ENCODE measurements at regions not wholly inside any gene's neighbourhood (a gene's known extent, or its start where the extent isn't known, plus 50 kb on each side); places are given as distances from the start of the nearest gene placed in this dataset.
"Not testable (repeated sequence)": the region's sequence is repeated elsewhere in the genome, so short reads cannot be mapped to it uniquely, and the experiment has no call there.

- BruUV-seq (replicated peaks); H4K8ac ChIP-seq (ENCODE audit: low read depth in 2 of 2, low read length in 2 of 2); H2AFZ ChIP-seq (replicated peaks; ENCODE audit: low read length, poor library complexity); H2BK15ac ChIP-seq (ENCODE audit: low read depth, low read length); POLR2A ChIA-PET (ENCODE audit: unreplicated experiment); CTCF ChIA-PET; H2AK5ac ChIP-seq (ENCODE audit: low read depth, low read length); H3K79me1 ChIP-seq (ENCODE audit: low read depth in 1 of 2, low read length in 2 of 2); H3K14ac ChIP-seq (replicated peaks; ENCODE audit: low read depth, low read length); H3K4me3 ChIP-seq (ENCODE audit: insufficient read depth, low read depth, low read length); H2AK9ac ChIP-seq (replicated peaks; ENCODE audit: low read depth, low read length, poor library complexity); H3K23ac ChIP-seq (ENCODE audit: low read depth, low read length); H3K4me2 ChIP-seq (ENCODE audit: low read depth, low read length); H2BK120ac ChIP-seq (ENCODE audit: low read depth, low read length); dilution Hi-C loops (cut with HindIII; ENCODE audit: low sequenced_read_pairs, unreplicated experiment); intact Hi-C loops (cut with micrococcal nuclease); H3K9me3 ChIP-seq (ENCODE audit: control insufficient read depth, insufficient read depth, low read length); ATAC-seq (ENCODE audit: low read depth); H3K9me1 ChIP-seq (ENCODE audit: insufficient read depth, low read length); H2BK20ac ChIP-seq (ENCODE audit: low read depth, low read length); DNase-seq; H4K91ac ChIP-seq (ENCODE audit: insufficient read depth, low read depth, low read length); H3K9ac ChIP-seq (ENCODE audit: low read depth, low read length); H3K56ac ChIP-seq (ENCODE audit: extremely low read depth, insufficient read depth, low read length); H3K27me3 ChIP-seq (ENCODE audit: control insufficient read depth, insufficient read depth, low read length); H3K4ac ChIP-seq (ENCODE audit: low read depth, low read length): not testable (repeated sequence)
- H3K27ac ChIP-seq (ENCODE audit: insufficient read depth, low read length) = peak overlapping the region; percentile 79; the same call in 1 of the 2 replicates
- H3K36me3 ChIP-seq (ENCODE audit: control insufficient read depth, insufficient read depth, low read length) = peaks cover 12% of the 10 kb centered on the region
- H2BK5ac ChIP-seq (ENCODE audit: low read depth, low read length, poor library complexity, severe bottlenecking) = peak overlapping the region; percentile 45
- peak overlapping the region; percentile 29; the same call in 1 of the 2 replicates for H3K18ac ChIP-seq (ENCODE audit: low read depth, low read length)
- H4K5ac ChIP-seq (ENCODE audit: low read depth, low read length) = peak overlapping the region; percentile 74; the same call in 1 of the 2 replicates
- WGBS, 2 experiments (ENCODE audit: extremely low coverage in 2 of 2, insufficient read length in 1 of 2) = 10% methylated on average over 2 of the region's 11 CpGs; no CpG with 5 or more reads in 1 of the 2 experiments
- in situ Hi-C loops (cut with MboI; ENCODE audit: low sequenced_read_pairs) = loop anchor here (25.0 kb wide), 1 partner anchor 181 kb away; no protein-coding TSS in a partner anchor
- peaks cover 21% of the 10 kb centered on the region for H3K4me1 ChIP-seq (ENCODE audit: control insufficient read depth, insufficient read depth, low read length)
- peaks cover 61% of the 10 kb centered on the region for H4K20me1 ChIP-seq (ENCODE audit: insufficient read depth, low read length)
Observed at GRCh38 chr2:111481219-111481618, 360.5 kb downstream of the BCL2L11 start.

GRCh38 chr2:111482987-111483679 lies 362.4 kb downstream of the BCL2L11 start:
- H3K79me1 ChIP-seq (ENCODE audit: low read depth in 1 of 2, low read length in 2 of 2); BruUV-seq (replicated peaks); H3K14ac ChIP-seq (replicated peaks; ENCODE audit: low read depth, low read length); H2AK5ac ChIP-seq (ENCODE audit: low read depth, low read length); H2AK9ac ChIP-seq (replicated peaks; ENCODE audit: low read depth, low read length, poor library complexity); H4K5ac ChIP-seq (ENCODE audit: low read depth, low read length); DNase-seq; H3K9ac ChIP-seq (ENCODE audit: low read depth, low read length); H3K4ac ChIP-seq (ENCODE audit: low read depth, low read length); H3K18ac ChIP-seq (ENCODE audit: low read depth, low read length); H2BK15ac ChIP-seq (ENCODE audit: low read depth, low read length); H2BK20ac ChIP-seq (ENCODE audit: low read depth, low read length); H4K8ac ChIP-seq (ENCODE audit: low read depth in 2 of 2, low read length in 2 of 2); H3K56ac ChIP-seq (ENCODE audit: extremely low read depth, insufficient read depth, low read length); H3K4me3 ChIP-seq (ENCODE audit: insufficient read depth, low read depth, low read length); H3K9me1 ChIP-seq (ENCODE audit: insufficient read depth, low read length); H3K27ac ChIP-seq (ENCODE audit: insufficient read depth, low read length); H3K27me3 ChIP-seq (ENCODE audit: control insufficient read depth, insufficient read depth, low read length); H2BK120ac ChIP-seq (ENCODE audit: low read depth, low read length); H3K23ac ChIP-seq (ENCODE audit: low read depth, low read length); H3K4me2 ChIP-seq (ENCODE audit: low read depth, low read length); POLR2A ChIA-PET (ENCODE audit: unreplicated experiment); intact Hi-C loops (cut with micrococcal nuclease); dilution Hi-C loops (cut with HindIII; ENCODE audit: low sequenced_read_pairs, unreplicated experiment); H4K91ac ChIP-seq (ENCODE audit: insufficient read depth, low read depth, low read length); ATAC-seq (ENCODE audit: low read depth); CTCF ChIA-PET; H2AFZ ChIP-seq (replicated peaks; ENCODE audit: low read length, poor library complexity); H3K9me3 ChIP-seq (ENCODE audit: control insufficient read depth, insufficient read depth, low read length); H2BK5ac ChIP-seq (ENCODE audit: low read depth, low read length, poor library complexity, severe bottlenecking): not testable (repeated sequence)
- H3K4me1 ChIP-seq (ENCODE audit: control insufficient read depth, insufficient read depth, low read length) = peaks cover 23% of the 10 kb centered on the region
- no CpG with 5 or more reads among the region's 8 CpGs for WGBS, 2 experiments (ENCODE audit: extremely low coverage in 2 of 2, insufficient read length in 1 of 2)
- peaks cover 65% of the 10 kb centered on the region for H4K20me1 ChIP-seq (ENCODE audit: insufficient read depth, low read length)
- in situ Hi-C loops (cut with MboI; ENCODE audit: low sequenced_read_pairs) = loop anchor here (25.0 kb wide), 1 partner anchor 179 kb away; no protein-coding TSS in a partner anchor
- H3K36me3 ChIP-seq (ENCODE audit: control insufficient read depth, insufficient read depth, low read length) = peaks cover 14% of the 10 kb centered on the region
